GM23338 (cell line): ENCODE measurements at regions not wholly inside any gene's neighbourhood (a gene's known extent, or its start where the extent isn't known, plus 50 kb on each side); places are given as distances from the start of the nearest gene placed in this dataset.

ENCODE experiments used
- ATAC-seq: fragments of 200-7000 bp; cut with Tn5 transposase; 3 replicates; pipeline ENCODE4 v1.9.1; 2020
- DNase-seq: peaks from one replicate; pipeline ENCODE4 v3.0.0-alpha.2; 2015; ENCODE audit warnings: low spot score
- H2AFZ ChIP-seq: fragments of 200-600 bp; sonication (generic); 2 replicates; pipeline ENCODE4 v1.8.0; 2016; ENCODE audit warnings: antibody characterized with exemption, mild to moderate bottlenecking, moderate library complexity
- H3F3A ChIP-seq: fragments of 200-600 bp; sonication (generic); replicated peaks from 2 replicates; pipeline ENCODE4 v1.8.0; 2017; ENCODE audit warnings: antibody characterized with exemption, mixed run types, low read depth
- H3K27ac ChIP-seq: fragments of 200-600 bp; sonication (generic); 2 replicates; pipeline ENCODE4 v1.6.1; 2016; ENCODE audit warnings: low read depth
- H3K27me3 ChIP-seq: fragments of 200-600 bp; sonication (generic); 2 replicates; pipeline ENCODE4 v1.8.0; 2016; ENCODE audit warnings: mild to moderate bottlenecking, mixed run types, moderate library complexity; ENCODE audit not compliant: insufficient read depth
- H3K36me3 ChIP-seq: fragments of 200-600 bp; sonication (generic); 2 replicates; pipeline ENCODE4 v1.8.0; 2016; ENCODE audit warnings: mild to moderate bottlenecking; ENCODE audit not compliant: insufficient read depth
- H3K4me1 ChIP-seq: fragments of 200-600 bp; sonication (generic); 2 replicates; pipeline ENCODE4 v1.8.0; 2016; ENCODE audit warnings: mild to moderate bottlenecking, moderate library complexity; ENCODE audit not compliant: insufficient read depth
- H3K4me2 ChIP-seq: fragments of 200-600 bp; sonication (generic); 2 replicates; pipeline ENCODE4 v1.7.1; 2017; ENCODE audit warnings: mixed run types
- H3K4me3 ChIP-seq: fragments of 200-600 bp; sonication (generic); 2 replicates; pipeline ENCODE4 v1.6.1; 2016; ENCODE audit warnings: mixed run types
- H3K79me2 ChIP-seq: fragments of 200-600 bp; sonication (generic); replicated peaks from 2 replicates; pipeline ENCODE4 v1.8.0; 2017; ENCODE audit warnings: mild to moderate bottlenecking; ENCODE audit not compliant: insufficient read depth
- H3K9me2 ChIP-seq: fragments of 200-600 bp; sonication (generic); 2 replicates; pipeline ENCODE4 v1.8.0; 2017; ENCODE audit not compliant: insufficient read depth
- H4K20me1 ChIP-seq: fragments of 200-600 bp; sonication (generic); replicated peaks from 2 replicates; pipeline ENCODE4 v1.8.0; 2017; ENCODE audit warnings: mild to moderate bottlenecking; ENCODE audit not compliant: insufficient read depth
- H3K27ac Mint-ChIP-seq: 2 replicates; pipeline ENCODE4 v1.8.0; 2020; ENCODE audit warnings: inconsistent platforms, mild to moderate bottlenecking, moderate library complexity, mixed read lengths
- H3K27me3 Mint-ChIP-seq: 3 replicates; pipeline ENCODE4 v1.8.0; 2022; ENCODE audit warnings: low read depth, mild to moderate bottlenecking, moderate library complexity, mixed read lengths, inconsistent platforms; ENCODE audit not compliant: insufficient read depth, poor library complexity
- H3K36me3 Mint-ChIP-seq: 3 replicates; pipeline ENCODE4 v1.8.0; 2021; ENCODE audit warnings: low read depth, mild to moderate bottlenecking, inconsistent platforms, moderate library complexity, mixed read lengths
- H3K4me1 Mint-ChIP-seq: 3 replicates; pipeline ENCODE4 v1.8.0; 2020; ENCODE audit warnings: mild to moderate bottlenecking, inconsistent platforms, mixed read lengths
- H3K4me3 Mint-ChIP-seq: 3 replicates; pipeline ENCODE4 v1.8.0; 2021; ENCODE audit warnings: moderate library complexity, mild to moderate bottlenecking, inconsistent platforms, mixed read lengths
- H3K9me3 Mint-ChIP-seq: 3 replicates; pipeline ENCODE4 v1.8.0; 2020; ENCODE audit warnings: moderate library complexity, mild to moderate bottlenecking, inconsistent platforms, mixed read lengths
- CREB1 ChIP-seq: fragments of 250-450 bp; sonication (Bioruptor Pico); IDR thresholded peaks from 2 replicates; pipeline ENCODE4 v1.5.0; 2020; ENCODE audit warnings: low read depth, mild to moderate bottlenecking, moderate library complexity
- CTCF ChIP-seq, 2 experiments: fragments of 200-600 bp in 1 of 2; sonication (generic) in 1 of 2; conservative IDR thresholded peaks; 2 replicates each; pipeline versions ENCODE4 v1.5.1 to v1.6.1; 2016 to 2017; ENCODE audit warnings: antibody characterized with exemption in 2 of 2, low read depth in 2 of 2, mild to moderate bottlenecking in 2 of 2, moderate library complexity in 1 of 2
- ETS1 ChIP-seq: IDR thresholded peaks from 2 replicates; pipeline ENCODE4 v1.6.1; 2016; ENCODE audit warnings: antibody characterized with exemption
- EZH2 ChIP-seq: fragments of 200-600 bp; sonication (generic); IDR thresholded peaks from one replicate; pipeline ENCODE4 v1.8.0; 2017; ENCODE audit warnings: antibody characterized with exemption, mild to moderate bottlenecking, low read depth; ENCODE audit not compliant: unreplicated experiment
- EZH2phosphoT487 ChIP-seq: fragments of 200-600 bp; sonication (generic); IDR thresholded peaks from one replicate; pipeline ENCODE4 v1.8.1; 2018; ENCODE audit warnings: antibody characterized with exemption; ENCODE audit not compliant: unreplicated experiment
- POLR2AphosphoS5 ChIP-seq: IDR thresholded peaks from 2 replicates; pipeline ENCODE4 v1.6.1; 2016; ENCODE audit warnings: antibody characterized with exemption, low read depth
- REST ChIP-seq: IDR thresholded peaks from one replicate; pipeline ENCODE4 v1.6.1; 2018; ENCODE audit warnings: antibody characterized with exemption; ENCODE audit not compliant: unreplicated experiment
- STAT1 ChIP-seq: IDR thresholded peaks from one replicate; pipeline ENCODE4 v1.6.1; 2016; ENCODE audit warnings: antibody characterized with exemption; ENCODE audit not compliant: unreplicated experiment
- ZNF331 ChIP-seq: fragments of 250-450 bp; sonication (Bioruptor Pico); IDR thresholded peaks from 2 replicates; pipeline ENCODE4 v1.5.0; 2020; ENCODE audit warnings: low read depth, mild to moderate bottlenecking, moderate library complexity

- DNase-seq: no peak
- Histone ChIP-seq H2AFZ (no peak overlapping the region), H3K36me3 (peaks cover 4% of the 10 kb centered on the region; the same call in 1 of the 2 replicates), H4K20me1 (no peaks in the 10 kb centered on the region), H3K27me3 (no peaks in the 10 kb centered on the region), H3K4me2 (no peak overlapping the region), H3K4me1 (no peaks in the 10 kb centered on the region), H3K79me2 (no peaks in the 10 kb centered on the region), H3K4me3 (no peak overlapping the region), H3K9me2 (no peaks in the 10 kb centered on the region), H3K27ac (no peak overlapping the region), H3F3A (no peaks in the 10 kb centered on the region)
- no peak for ATAC-seq
- no peak overlapping the region for H3K4me3 Mint-ChIP-seq
- H3K27me3 Mint-ChIP-seq: peaks cover 11% of the 10 kb centered on the region
- TF ChIP-seq POLR2AphosphoS5: no peak
- no peak for TF ChIP-seq CTCF (conservative IDR thresholded peaks at IDR 0.05; ENCODE audit: low read depth in 2 of 2)
- TF ChIP-seq REST: no peak
- TF ChIP-seq CREB1 (CRISPR knock-in tag): no peak
- no peak for TF ChIP-seq EZH2
- TF ChIP-seq ETS1: no peak
- no peak for TF ChIP-seq ZNF331 (CRISPR knock-in tag)
- TF ChIP-seq EZH2phosphoT487: no peak
- TF ChIP-seq STAT1: no peak
- peaks cover 27% of the 10 kb centered on the region for H3K36me3 Mint-ChIP-seq
- H3K4me1 Mint-ChIP-seq: no peaks in the 10 kb centered on the region
- H3K9me3 Mint-ChIP-seq: peaks cover 23% of the 10 kb centered on the region
- H3K27ac Mint-ChIP-seq: no peak overlapping the region
Observed at GRCh38 chr1:232238009-232238408, 391.9 kb downstream of the SIPA1L2 start.
